NCI-H345 treated with DMSO at 0.1 percent for 48 hours (cell line): ENCODE measurements at regions not wholly inside any gene's neighbourhood (a gene's known extent, or its start where the extent isn't known, plus 50 kb on each side); places are given as distances from the start of the nearest gene placed in this dataset.
"Not testable (repeated sequence)": the region's sequence is repeated elsewhere in the genome, so short reads cannot be mapped to it uniquely, and the experiment has no call there.

Source experiments
- DNase-seq: peaks from one replicate; lab custom pipeline; 2025; ENCODE audit not compliant: unreplicated experiment; lab: John Stamatoyannopoulos, UW

DNA sequence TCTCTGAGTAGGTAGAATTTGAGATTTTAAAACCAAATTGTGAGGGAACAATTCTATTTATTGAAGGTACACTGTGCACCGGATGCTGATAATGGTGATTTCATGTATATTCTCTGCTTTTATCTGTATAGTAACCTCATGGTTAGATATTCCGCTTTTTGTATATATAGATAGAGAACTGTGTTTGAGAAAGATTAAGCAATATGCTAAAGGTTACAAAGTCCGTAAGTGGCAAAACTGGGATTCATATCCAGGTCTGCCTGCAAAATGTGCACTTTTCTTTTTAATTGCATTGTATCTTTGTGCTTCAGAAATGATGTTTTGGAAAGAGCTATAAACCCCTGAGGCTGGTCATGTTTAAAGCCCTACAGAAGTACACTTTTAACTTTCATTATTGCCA is 635.4 kb upstream of the NECTIN3 start:
- DNase-seq = no peak

GRCh38 chr3:110440066-110440653 is 631.5 kb upstream of the NECTIN3 start:
- not testable (repeated sequence) for DNase-seq

DNA sequence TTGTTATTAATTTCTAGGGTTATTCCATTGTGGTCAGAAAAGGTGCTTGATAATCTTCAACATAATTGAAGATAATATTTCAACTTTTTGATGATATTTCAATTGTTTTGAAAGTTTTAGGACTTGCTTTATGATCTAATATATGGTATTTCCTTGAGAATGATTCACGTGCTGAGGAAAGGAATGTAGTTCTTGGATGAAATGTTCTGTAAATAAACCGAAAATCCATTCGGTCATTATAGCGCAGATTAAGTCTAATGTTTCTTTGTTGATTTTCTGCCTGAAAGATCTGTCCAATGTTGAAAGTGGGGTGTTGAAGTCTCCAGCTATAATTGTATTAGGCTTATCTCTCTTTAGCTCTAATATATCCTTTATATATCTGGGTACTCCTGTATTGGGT is 617.5 kb upstream of the NECTIN3 start:
- DNase-seq = no peak

GRCh38 chr3:110456001-110456400 is 615.6 kb upstream of the NECTIN3 start:
- no peak for DNase-seq

DNA sequence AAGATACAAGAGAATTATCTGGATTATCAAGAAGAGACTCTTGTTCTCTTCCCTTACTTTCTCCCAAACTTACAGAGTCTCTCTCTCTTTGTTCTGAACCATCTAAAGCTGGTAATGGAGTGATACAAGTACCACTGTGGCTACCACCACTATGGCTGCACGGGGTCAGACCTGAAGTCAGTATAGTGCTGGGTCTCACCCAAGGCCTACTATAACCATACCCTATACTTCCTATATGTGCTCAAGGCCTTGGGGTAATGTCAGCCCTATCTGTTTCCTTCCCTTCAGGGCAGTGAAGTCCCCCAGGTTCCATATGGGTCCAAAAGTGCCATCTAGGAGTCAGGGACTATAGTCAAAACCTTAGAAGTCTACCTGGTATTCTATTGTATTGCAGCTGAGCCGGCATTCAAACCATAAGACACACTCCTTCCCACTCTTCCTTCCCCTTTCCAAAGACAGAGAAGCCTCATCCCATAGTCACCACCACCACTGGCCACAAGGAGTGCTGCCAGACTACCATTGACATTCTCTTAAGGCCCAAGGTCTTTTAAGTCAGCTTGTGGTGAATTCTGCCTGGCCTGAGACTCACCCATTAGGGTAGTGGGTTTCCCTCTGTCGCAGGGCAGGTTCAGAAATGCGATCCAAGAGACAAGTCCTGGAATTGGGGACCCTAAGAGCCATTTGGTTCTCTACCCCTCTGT is 615.0 kb upstream of the NECTIN3 start:
- no peak for DNase-seq

- DNase-seq = no peak
These were observed 614.1 kb upstream of the NECTIN3 start for GRCh38 chr3:110457508-110457907.

DNA sequence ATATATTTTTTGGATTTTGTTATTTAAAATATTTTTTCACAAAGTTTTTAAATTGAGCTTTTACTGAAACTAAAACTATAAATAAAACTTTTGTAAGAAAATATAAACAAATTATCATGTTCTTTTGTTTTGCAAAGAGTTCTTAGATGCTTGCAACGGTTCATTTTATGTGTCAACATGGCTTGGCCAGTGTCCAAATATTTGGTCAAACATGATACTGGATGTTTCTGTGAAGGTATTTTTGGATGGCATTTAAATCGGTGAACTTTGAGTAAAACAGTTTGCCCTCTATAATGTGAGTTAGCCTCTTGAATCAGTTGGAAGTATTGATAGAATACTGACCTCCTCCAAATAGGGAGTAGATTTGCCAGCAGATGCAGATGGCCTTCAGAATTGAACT is 612.6 kb upstream of the NECTIN3 start:
- no peak for DNase-seq

GRCh38 chr3:110470310-110470709 is 601.3 kb upstream of the NECTIN3 start:
- no peak for DNase-seq

DNA sequence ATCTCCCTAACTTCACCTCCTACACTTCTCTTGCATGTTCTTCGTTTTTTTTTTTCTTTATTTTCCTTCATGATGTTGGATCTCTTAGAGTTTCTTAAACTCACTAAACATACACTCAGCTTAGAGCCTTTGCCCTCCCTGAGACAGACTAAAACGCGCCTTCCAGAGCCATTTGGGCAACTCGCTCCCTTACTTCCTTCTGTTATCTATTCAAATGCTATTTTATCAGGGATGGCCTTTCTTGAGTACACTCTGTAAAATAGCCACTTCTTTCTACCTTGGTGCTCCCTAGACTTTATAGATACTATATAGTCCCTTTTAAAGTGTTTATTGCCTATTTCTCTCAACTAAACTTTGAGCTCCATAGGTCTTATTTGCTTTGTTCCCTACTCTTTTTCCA is 598.2 kb upstream of the NECTIN3 start:
- no peak for DNase-seq

- no peak for DNase-seq
These were observed 597.2 kb upstream of the NECTIN3 start for GRCh38 chr3:110474397-110474796.

- no peak for DNase-seq
These were observed 593.1 kb upstream of the NECTIN3 start for GRCh38 chr3:110478377-110479054.

- DNase-seq = no peak
These were observed 591.9 kb upstream of the NECTIN3 start for GRCh38 chr3:110479731-110480130.

- DNase-seq = no peak
These were observed 586.2 kb upstream of the NECTIN3 start for GRCh38 chr3:110485389-110485788.

DNA sequence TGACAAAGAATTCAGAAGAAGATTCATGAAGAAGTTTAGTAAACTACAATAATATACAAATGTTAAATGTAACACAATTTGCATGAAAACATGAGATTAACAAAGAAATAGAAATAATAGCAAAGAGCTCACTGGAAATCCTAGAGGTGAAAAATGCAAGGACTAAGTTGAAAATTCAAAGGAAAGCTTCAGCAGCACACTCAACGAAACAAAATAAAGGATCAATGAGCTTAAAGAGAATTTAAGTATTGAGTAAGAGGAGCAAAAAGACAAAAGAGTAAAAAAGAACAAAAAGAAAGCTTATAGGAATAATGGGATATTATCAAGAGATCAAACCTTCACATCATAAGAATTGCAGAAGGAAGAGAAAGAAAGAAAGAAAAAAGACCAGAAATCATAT is 583.8 kb upstream of the NECTIN3 start:
- no peak for DNase-seq

DNA sequence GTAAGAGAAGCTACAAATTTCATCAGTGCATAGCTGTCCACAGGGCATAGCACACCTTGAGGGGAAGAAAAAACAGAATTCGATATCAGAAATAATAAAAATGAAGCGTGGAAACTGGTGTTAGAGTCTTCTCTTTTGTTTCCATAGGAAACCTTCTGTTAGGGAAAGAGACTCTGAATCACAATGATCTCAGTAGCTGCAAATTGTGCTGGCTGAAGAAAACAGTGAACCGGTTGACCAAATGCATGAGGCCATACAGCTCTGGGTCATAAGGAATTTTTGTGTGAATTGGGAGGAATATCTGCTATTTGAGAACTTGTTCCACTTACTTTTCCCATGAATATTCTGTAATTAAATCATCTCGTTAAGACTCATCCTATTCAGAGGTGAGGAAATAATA is 580.2 kb upstream of the NECTIN3 start:
- no peak for DNase-seq

DNA sequence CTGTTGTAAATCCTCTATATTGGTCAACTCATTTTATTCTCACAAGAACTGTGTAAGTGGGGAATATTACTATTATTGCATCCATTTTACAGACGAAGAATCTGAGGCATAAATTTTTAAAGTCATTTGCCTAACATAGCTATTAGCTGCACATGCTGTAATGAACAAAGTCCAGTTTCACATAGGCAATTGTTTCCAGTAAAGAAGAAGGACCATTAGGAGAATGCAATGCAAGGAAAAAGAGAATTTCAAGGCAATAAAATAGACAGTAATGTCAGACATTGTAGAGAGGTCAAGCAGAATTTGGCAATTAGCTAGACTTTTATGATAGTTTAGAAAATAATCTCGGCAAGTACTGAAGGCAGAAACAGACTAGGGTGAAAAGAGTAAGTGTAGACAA is 578.7 kb upstream of the NECTIN3 start:
- no peak for DNase-seq

DNA sequence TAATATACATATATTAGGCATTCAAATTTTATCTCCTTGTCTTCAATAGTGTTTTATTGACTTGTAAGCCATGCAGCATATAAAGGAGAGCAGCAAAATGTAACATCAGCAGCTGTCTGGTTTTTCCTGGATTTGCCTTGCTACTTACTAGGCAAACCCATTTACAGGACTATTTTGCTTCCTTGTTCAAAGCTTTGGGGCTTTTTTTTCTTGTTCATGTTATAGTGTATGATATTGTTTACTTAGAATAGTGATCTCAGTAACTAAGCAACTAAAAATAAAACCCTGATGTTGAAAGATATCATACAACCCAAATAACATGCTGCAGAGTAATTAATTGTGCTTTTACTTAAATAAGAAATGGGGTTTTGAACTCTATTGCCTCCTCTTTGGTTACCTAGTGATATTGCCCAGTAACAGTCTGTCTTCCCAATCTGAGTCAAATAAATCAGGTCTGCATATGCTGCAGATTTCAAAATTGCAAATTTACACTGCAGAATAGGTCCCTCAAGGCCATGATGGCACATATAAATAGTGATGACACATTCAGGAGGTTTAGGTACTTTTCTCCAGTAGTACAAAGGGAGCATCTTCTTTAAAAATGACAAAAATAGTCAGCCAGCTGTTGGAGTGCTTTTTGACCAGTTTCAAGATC is 578.1 kb upstream of the NECTIN3 start:
- no peak for DNase-seq

DNA sequence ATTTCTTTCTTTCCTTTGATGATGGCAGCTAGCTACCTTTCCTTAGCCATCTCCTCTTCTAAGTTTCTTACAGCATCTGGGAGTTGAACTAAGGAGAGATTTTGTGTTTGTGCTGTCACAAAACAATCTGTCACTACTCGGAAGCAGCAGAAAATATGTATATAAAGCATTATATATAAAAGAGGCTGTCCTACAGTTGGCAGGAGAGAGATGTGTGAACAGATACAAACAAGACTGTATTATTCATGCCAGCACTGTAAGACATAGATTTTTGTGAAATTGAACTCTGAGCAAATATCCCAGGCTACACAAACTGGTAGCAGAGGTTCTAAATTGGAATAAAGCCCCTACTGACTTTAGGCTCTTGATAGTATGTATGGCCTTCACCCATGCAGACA is 577.5 kb upstream of the NECTIN3 start:
- DNase-seq = no peak

DNA sequence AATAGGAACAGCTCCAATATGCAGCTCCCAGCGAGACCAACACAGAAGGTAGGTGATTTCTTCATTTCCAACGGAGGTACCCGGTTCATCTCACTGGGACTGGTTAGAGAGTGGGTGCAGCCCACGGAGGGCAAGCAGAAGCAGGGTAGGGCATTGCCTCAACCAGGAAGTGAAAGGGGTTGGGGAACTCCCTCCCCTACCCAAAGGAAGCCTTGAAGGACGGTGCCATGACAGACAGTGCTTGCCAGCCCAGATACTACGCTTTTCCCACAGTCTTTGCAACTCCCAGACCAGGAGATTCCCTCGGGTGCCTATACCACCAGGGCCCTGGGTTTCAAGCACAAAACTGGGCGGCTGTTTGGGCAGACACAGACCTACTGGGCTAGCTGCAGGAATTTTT is 576.9 kb upstream of the NECTIN3 start:
- no peak for DNase-seq

DNA sequence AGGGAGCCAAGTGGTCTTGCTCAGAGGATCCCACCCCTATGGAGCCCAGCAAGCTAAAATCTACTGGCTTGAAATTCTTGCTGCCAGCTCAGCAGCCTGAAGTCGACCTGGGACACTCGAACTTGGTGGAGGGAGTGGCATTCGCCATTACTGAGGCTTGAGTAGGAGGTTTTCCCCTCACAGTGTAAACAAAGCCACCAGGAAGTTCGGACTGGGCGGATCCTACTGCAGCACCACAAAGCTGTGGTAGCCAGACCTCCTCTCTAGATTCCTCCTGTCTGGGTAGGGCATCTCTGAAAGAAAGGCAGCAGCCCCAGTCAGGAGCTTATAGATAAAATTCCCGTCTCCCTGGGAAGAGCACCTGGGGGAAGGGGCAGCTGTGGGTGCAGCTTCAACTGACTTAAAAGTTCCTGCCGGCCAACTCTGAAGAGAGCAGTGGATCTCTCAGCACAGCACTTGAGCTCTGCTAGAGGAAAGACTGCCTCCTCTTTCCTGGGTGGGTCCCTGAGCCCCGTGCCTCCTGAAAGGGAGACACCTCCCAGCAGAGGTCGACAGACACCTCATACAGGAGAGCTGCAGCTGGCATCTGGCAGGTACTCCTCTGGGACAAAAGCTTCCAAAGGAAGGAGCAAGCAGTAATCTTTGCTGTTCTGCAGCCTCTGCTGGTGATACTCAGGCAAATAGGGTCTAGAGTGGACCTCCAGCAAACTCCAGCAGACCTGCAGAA is 576.3 kb upstream of the NECTIN3 start:
- DNase-seq = no peak

DNA sequence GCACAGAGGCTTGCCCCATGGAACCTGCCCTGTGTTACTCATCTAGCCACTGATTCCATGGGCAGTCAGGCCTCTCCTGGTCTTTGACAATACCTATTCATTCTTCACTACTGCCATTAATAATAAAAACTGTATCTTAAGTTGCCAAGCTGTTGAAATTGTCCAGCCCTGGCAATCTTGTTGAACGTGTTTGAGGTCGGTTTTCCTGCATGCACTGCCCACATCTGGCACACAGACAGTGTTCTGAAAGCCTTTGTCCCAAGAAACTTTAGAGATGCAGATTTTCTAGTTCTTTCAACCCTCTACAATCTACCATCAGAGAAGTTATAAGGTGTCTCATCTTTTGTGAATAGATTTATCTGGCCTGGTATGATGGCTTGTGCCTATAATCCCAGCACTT is 567.2 kb upstream of the NECTIN3 start:
- no peak for DNase-seq
